Sciatic nerve (tissue), 2 donors: ENCODE measurements at regions not wholly inside any gene's neighbourhood (a gene's known extent, or its start where the extent isn't known, plus 50 kb on each side); places are given as distances from the start of the nearest gene placed in this dataset.

ENCODE experiments used
- ATAC-seq: fragments of 200-7000 bp; cut with Tn5 transposase; one replicate; pipeline ENCODE4 v1.9.1; 2020; ENCODE audit warnings: mild to moderate bottlenecking, moderate library complexity
- DNase-seq: peaks from one replicate; pipeline ENCODE4 v3.0.0-alpha.2; 2020; ENCODE audit warnings: low spot score
- intact Hi-C: fragments of 100-400 bp; cut with DNase I; formaldehyde crosslinking; loops from one replicate; pipeline ENCODE4 v1.14.2; 2022
- donor health status: DM: no; HTN: no; CAD: no.
- donor health status: DM: no; HTN: no; CAD: no.

- no peak for ATAC-seq
- DNase-seq, result no peak
- intact Hi-C loops, result no loop called here
Measured at GRCh38 chr11:128187835-128188234, 399.5 kb downstream of the ETS1 start.

DNA sequence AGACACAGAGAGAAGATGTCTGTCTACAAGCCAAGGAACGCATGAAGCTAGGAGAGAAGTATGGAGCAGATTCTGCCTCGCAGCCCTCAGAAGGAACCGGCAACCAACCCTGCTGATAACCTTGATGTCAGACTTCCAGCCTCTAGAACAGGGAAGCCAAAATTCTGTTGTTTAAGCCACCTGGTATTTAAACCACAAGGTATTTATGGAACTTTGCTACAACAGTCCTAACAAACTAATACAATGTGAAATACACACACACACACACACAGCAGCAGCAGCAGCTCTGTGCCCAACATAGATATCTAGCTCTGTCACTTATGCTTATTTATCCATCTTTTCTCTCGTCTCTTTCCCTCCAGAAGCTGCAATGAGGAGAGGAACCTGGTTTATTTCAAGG lies 400.0 kb downstream of the ETS1 start:
- intact Hi-C loops, result no loop called here
- no peak for DNase-seq
- no peak for ATAC-seq

GRCh38 chr11:128184981-128185380 lies 402.4 kb downstream of the ETS1 start:
- no peak for DNase-seq
- intact Hi-C loops, result no loop called here
- no peak for ATAC-seq

GRCh38 chr11:128182844-128183243 lies 404.5 kb downstream of the ETS1 start:
- intact Hi-C loops, result no loop called here
- no peak for DNase-seq
- no peak for ATAC-seq

- ATAC-seq, result no peak
Measured at GRCh38 chr11:128181984-128182383, 405.4 kb downstream of the ETS1 start.

GRCh38 chr11:128181088-128181480 lies 406.3 kb downstream of the ETS1 start:
- no peak for DNase-seq
- intact Hi-C loops, result no loop called here
- ATAC-seq, result no peak

More at GRCh38 chr11:128181984-128182383, 405.4 kb downstream of the ETS1 start:
- intact Hi-C loops, result no loop called here
- DNase-seq, result no peak

GRCh38 chr11:128180441-128181087 lies 406.8 kb downstream of the ETS1 start:
- intact Hi-C loops, result no loop called here
- no peak for DNase-seq
- no peak for ATAC-seq

- DNase-seq (no peak), ATAC-seq (no peak)
- intact Hi-C loops, result loop anchor here (10.0 kb wide), 1 partner anchor 445 kb away; no protein-coding TSS in a partner anchor
Measured at GRCh38 chr11:128179512-128179911, 407.8 kb downstream of the ETS1 start.

GRCh38 chr11:128179039-128179438 lies 408.3 kb downstream of the ETS1 start:
- ATAC-seq, result no peak
- no peak for DNase-seq
- intact Hi-C loops, result loop anchor here (10.0 kb wide), 1 partner anchor 446 kb away; no protein-coding TSS in a partner anchor

- DNase-seq (no peak), ATAC-seq (no peak)
- intact Hi-C loops, result loop anchor here (10.0 kb wide), 1 partner anchor 450 kb away; no protein-coding TSS in a partner anchor
Measured at GRCh38 chr11:128174465-128175291, 412.7 kb downstream of the ETS1 start.

DNA sequence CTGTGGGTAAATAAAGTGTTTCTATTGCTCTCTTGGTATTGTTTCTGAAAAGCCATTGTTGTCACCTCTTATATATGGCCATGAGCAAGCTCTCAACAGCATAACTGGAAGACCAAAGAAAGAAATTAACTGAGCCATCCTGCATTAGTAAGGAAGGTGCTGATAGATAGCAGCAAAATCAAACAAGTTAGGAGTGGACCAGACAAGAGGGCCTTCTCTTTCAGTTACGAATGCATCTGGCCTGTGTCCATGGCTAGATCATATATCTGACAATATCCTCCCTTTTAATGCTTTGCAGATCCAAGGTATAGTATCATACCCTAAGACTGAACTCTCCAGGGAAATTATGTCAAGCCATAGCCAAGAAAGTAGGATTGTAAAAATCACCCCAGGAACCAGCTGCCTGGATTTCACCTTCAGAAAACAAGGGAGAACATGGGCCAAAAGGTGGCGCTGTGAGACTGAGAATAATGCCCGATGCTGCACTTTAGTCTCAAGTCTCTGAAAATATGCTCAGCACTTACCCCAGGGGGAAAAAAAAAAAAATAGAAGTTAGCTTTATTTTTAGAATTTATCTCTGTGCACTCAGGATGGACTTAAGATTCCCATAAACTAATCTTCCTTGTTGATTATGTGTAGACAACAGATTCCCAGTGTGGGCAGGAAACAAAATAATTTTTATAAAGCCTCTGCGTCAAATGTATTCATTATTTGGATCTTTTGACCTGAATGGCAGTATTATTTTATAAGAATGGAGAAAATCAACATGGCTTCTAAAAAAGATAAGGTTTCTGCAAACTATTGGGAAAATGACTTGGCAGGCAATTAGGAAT lies 415.1 kb downstream of the ETS1 start:
- intact Hi-C loops, result loop anchor here (10.0 kb wide), 1 partner anchor 453 kb away; no protein-coding TSS in a partner anchor
- DNase-seq (peak; percentile 91), ATAC-seq (peak; percentile 86)

DNA sequence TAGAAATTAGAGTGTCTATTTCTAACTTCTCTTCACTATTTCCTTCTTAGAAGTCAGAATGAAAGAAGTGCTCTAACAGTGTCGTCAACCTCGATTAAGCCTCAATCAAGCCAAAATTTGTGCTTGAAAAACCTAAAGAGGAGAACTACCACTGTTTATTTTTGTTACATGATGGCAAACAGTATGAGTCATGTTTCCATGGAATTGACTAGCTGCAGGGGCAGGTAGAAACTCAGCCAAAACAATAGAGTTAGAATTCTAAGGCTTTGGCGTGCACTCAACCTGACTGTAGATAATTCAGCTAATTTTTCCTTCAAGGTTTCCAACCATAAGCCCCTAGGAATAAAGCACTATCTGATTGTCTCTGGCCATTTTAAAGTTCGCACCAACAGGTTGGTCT lies 415.9 kb downstream of the ETS1 start:
- ATAC-seq (no peak), DNase-seq (no peak)
- intact Hi-C loops, result loop anchor here (10.0 kb wide), 1 partner anchor 453 kb away; no protein-coding TSS in a partner anchor

- ATAC-seq (no peak), DNase-seq (no peak)
- intact Hi-C loops, result no loop called here
Measured at GRCh38 chr11:128165572-128165971, 421.8 kb downstream of the ETS1 start.

GRCh38 chr11:128164080-128164741 lies 423.1 kb downstream of the ETS1 start:
- ATAC-seq (no peak), DNase-seq (no peak)
- intact Hi-C loops, result no loop called here

DNA sequence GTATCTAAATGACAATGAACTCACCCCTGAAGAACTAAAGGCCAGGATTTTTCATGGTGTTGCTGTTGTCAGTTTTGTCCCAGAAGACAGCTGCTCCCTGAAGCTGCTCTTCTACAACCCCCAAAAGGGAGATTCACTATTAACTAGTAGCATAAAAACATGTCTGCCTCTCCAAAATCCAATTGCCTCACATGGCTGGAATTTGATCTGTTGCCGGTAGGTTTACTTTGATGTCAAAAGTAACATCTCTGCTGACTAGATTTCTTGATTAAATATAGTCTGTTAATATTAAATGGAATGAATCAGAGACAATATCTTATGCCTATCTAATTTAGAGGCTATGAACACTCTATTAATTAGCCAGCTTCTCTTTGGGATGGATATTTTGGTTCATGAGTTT lies 425.4 kb downstream of the ETS1 start:
- no peak for ATAC-seq
- DNase-seq, result no peak
- intact Hi-C loops, result no loop called here

GRCh38 chr11:128161436-128161835 lies 425.9 kb downstream of the ETS1 start:
- intact Hi-C loops, result no loop called here
- no peak for DNase-seq
- ATAC-seq, result no peak

DNA sequence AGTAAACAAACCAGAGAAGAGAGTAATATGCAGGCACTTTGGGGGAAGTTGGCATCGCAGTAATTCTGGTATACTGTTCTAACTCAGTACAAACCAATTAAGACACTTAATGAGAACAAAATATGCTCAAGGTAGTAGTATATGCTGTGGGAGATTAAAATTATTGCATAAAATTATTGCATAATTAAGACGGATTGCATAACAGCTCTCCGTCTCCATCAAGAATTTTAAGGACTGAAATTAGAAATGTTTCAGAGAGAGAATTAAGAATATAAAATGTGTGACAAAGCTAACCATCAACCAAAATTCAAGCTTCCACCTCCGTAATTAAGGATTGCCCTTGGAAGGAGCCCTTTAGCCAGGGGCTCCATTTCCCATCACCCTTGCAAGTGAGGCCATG lies 428.5 kb downstream of the ETS1 start:
- no peak for ATAC-seq
- intact Hi-C loops, result loop anchor here (5.0 kb wide), 1 partner anchor 673 kb away; no protein-coding TSS in a partner anchor
- DNase-seq, result no peak

- peak; percentile 92 for ATAC-seq
- no peak for DNase-seq
- intact Hi-C loops, result loop anchor here (5.0 kb wide), 1 partner anchor 675 kb away; no protein-coding TSS in a partner anchor
Measured at GRCh38 chr11:128157423-128158298, 429.7 kb downstream of the ETS1 start.
